WTC11 (cell line): ENCODE measurements at regions not wholly inside any gene's neighbourhood (a gene's known extent, or its start where the extent isn't known, plus 50 kb on each side); places are given as distances from the start of the nearest gene placed in this dataset.

ENCODE experiments used
- ATAC-seq: fragments of 200-7000 bp; cut with Tn5 transposase; 2 replicates; pipeline ENCODE4 v1.10.0; 2021; ENCODE audit warnings: mild to moderate bottlenecking, moderate library complexity
- CTCF ChIA-PET: fragments of 300-600 bp; sonication (Branson Sonifier 250); formaldehyde crosslinking; loops from one replicate; lab custom pipeline; 2021; ENCODE audit warnings: antibody characterized with exemption; lab: Charles Lee
- POLR2A ChIA-PET: fragments of 350-600 bp; sonication (Branson Sonifier 250); formaldehyde crosslinking; loops from one replicate; lab custom pipeline; 2021; ENCODE audit warnings: antibody characterized with exemption; lab: Charles Lee
- DNase-seq: peaks from one replicate; pipeline ENCODE4 v3.0.0; 2021; ENCODE audit warnings: low spot score
- H3K27ac Mint-ChIP-seq: 2 replicates; pipeline ENCODE4 v1.8.0; 2021; ENCODE audit warnings: mixed read lengths
- H3K27me3 Mint-ChIP-seq: 2 replicates; pipeline ENCODE4 v1.8.0; 2021; ENCODE audit warnings: low read depth, mild to moderate bottlenecking, moderate library complexity, mixed read lengths
- H3K36me3 Mint-ChIP-seq: 2 replicates; pipeline ENCODE4 v1.8.0; 2021; ENCODE audit warnings: mixed read lengths
- H3K4me1 Mint-ChIP-seq: 2 replicates; pipeline ENCODE4 v1.8.0; 2022; ENCODE audit warnings: mixed read lengths
- H3K4me3 Mint-ChIP-seq: 2 replicates; pipeline ENCODE4 v1.8.0; 2021; ENCODE audit warnings: mild to moderate bottlenecking, moderate library complexity, mixed read lengths
- H3K9me3 Mint-ChIP-seq: 2 replicates; pipeline ENCODE4 v1.8.0; 2021; ENCODE audit warnings: mixed read lengths
- AFF4 ChIP-seq: sonication (generic); formaldehyde crosslinking; IDR thresholded peaks from 2 replicates; pipeline ENCODE4 v1.8.1; 2023; ENCODE audit warnings: mild to moderate bottlenecking, missing genetic modification reagents, borderline replicate concordance
- CREM ChIP-seq: sonication (generic); formaldehyde crosslinking; IDR thresholded peaks from 2 replicates; pipeline ENCODE4 v1.8.1; 2022; ENCODE audit warnings: mild to moderate bottlenecking, missing genetic modification reagents, moderate library complexity
- E2F5 ChIP-seq: sonication (generic); formaldehyde crosslinking; IDR thresholded peaks from 2 replicates; pipeline ENCODE4 v1.8.1; 2022; ENCODE audit warnings: mild to moderate bottlenecking, moderate library complexity, missing genetic modification reagents
- ERG ChIP-seq: fragments of 250-450 bp; sonication (Bioruptor Pico); IDR thresholded peaks from 2 replicates; pipeline ENCODE4 v1.8.0; 2021; ENCODE audit warnings: mild to moderate bottlenecking
- ETV6 ChIP-seq: sonication (generic); formaldehyde crosslinking; IDR thresholded peaks from 2 replicates; pipeline ENCODE4 v1.8.1; 2022; ENCODE audit warnings: mild to moderate bottlenecking, missing genetic modification reagents
- FOXP1 ChIP-seq: sonication (generic); formaldehyde crosslinking; IDR thresholded peaks from 2 replicates; pipeline ENCODE4 v1.8.0; 2022; ENCODE audit warnings: missing genetic modification reagents, mild to moderate bottlenecking, moderate library complexity, borderline replicate concordance
- GABPB1 ChIP-seq: sonication (generic); formaldehyde crosslinking; IDR thresholded peaks from 2 replicates; pipeline ENCODE4 v1.8.1; 2023; ENCODE audit warnings: mild to moderate bottlenecking, missing genetic modification reagents
- JUN ChIP-seq: sonication (generic); formaldehyde crosslinking; IDR thresholded peaks from 2 replicates; pipeline ENCODE4 v1.8.0; 2023; ENCODE audit warnings: mild to moderate bottlenecking, missing genetic modification reagents
- MXD4 ChIP-seq: fragments of 250-450 bp; sonication (Bioruptor Pico); IDR thresholded peaks from 2 replicates; pipeline ENCODE4 v1.8.0; 2021; ENCODE audit warnings: mild to moderate bottlenecking, moderate library complexity, borderline replicate concordance
- NFATC4 ChIP-seq: fragments of 250-450 bp; sonication (Bioruptor Pico); IDR thresholded peaks from 2 replicates; pipeline ENCODE4 v1.9.0; 2021; ENCODE audit warnings: mild to moderate bottlenecking
- NFE2L1 ChIP-seq: sonication (generic); formaldehyde crosslinking; IDR thresholded peaks from 2 replicates; pipeline ENCODE4 v1.8.1; 2023; ENCODE audit warnings: missing genetic modification reagents
- NR1H2 ChIP-seq: sonication (generic); formaldehyde crosslinking; IDR thresholded peaks from 2 replicates; pipeline ENCODE4 v1.9.0; 2021; ENCODE audit warnings: mild to moderate bottlenecking, moderate library complexity, missing genetic modification reagents
- NR2C2 ChIP-seq: sonication (generic); formaldehyde crosslinking; IDR thresholded peaks from 2 replicates; pipeline ENCODE4 v1.8.0; 2022; ENCODE audit warnings: mild to moderate bottlenecking, missing genetic modification reagents
- OVOL2 ChIP-seq: fragments of 250-450 bp; sonication (Bioruptor Pico); IDR thresholded peaks from 2 replicates; pipeline ENCODE4 v1.9.0; 2021; ENCODE audit warnings: mild to moderate bottlenecking, borderline replicate concordance
- PRDM15 ChIP-seq: sonication (generic); formaldehyde crosslinking; IDR thresholded peaks from 2 replicates; pipeline ENCODE4 v1.8.0; 2022; ENCODE audit warnings: missing genetic modification reagents
- PRRX2 ChIP-seq: fragments of 250-450 bp; sonication (Bioruptor Pico); IDR thresholded peaks from 2 replicates; pipeline ENCODE4 v1.8.0; 2021; ENCODE audit warnings: mild to moderate bottlenecking
- USF2 ChIP-seq: sonication (generic); formaldehyde crosslinking; IDR thresholded peaks from 2 replicates; pipeline ENCODE4 v1.8.1; 2023; ENCODE audit warnings: mild to moderate bottlenecking, missing genetic modification reagents, moderate library complexity
- ZBTB21 ChIP-seq: sonication (generic); formaldehyde crosslinking; IDR thresholded peaks from 2 replicates; pipeline ENCODE4 v1.8.1; 2023; ENCODE audit warnings: mild to moderate bottlenecking, missing genetic modification reagents, borderline replicate concordance
- ZMAT4 ChIP-seq: fragments of 250-450 bp; sonication (Bioruptor Pico); IDR thresholded peaks from 2 replicates; pipeline ENCODE4 v1.9.0; 2021; ENCODE audit warnings: mild to moderate bottlenecking
- ZNF263 ChIP-seq: sonication (generic); formaldehyde crosslinking; IDR thresholded peaks from 2 replicates; pipeline ENCODE4 v1.8.1; 2022; ENCODE audit warnings: low read depth, mild to moderate bottlenecking, moderate library complexity, missing genetic modification reagents
- ZNF396 ChIP-seq: fragments of 250-450 bp; sonication (Bioruptor Pico); IDR thresholded peaks from 2 replicates; pipeline ENCODE4 v1.8.0; 2021; ENCODE audit warnings: mild to moderate bottlenecking, moderate library complexity, borderline replicate concordance

GRCh38 chr10:62990126-62990525 is 143.0 kb upstream of the NRBF2 start:
- Mint-ChIP-seq H3K4me1 (no peaks in the 10 kb centered on the region), H3K4me3 (no peak overlapping the region), H3K9me3 (no peaks in the 10 kb centered on the region; the same call in 1 of the 2 replicates), H3K27me3 (no peaks in the 10 kb centered on the region), H3K36me3 (no peaks in the 10 kb centered on the region), H3K27ac (no peak overlapping the region)
- DNase-seq, result no peak
- CTCF ChIA-PET, result no interaction called here
- no peak for ATAC-seq
- TF ChIP-seq MXD4 (CRISPR knock-in tag), result no peak
- TF ChIP-seq GABPB1 (CRISPR knock-in tag), result no peak
- TF ChIP-seq ZNF396 (CRISPR knock-in tag), result no peak
- TF ChIP-seq USF2 (CRISPR knock-in tag), result no peak
- no peak for TF ChIP-seq FOXP1 (CRISPR knock-in tag)
- no peak for TF ChIP-seq E2F5 (CRISPR knock-in tag)
- POLR2A ChIA-PET, result no interaction called here

- Mint-ChIP-seq H3K9me3 (no peaks in the 10 kb centered on the region; the same call in 1 of the 2 replicates), H3K27me3 (no peaks in the 10 kb centered on the region), H3K4me3 (no peak overlapping the region), H3K36me3 (no peaks in the 10 kb centered on the region), H3K4me1 (peaks cover 5% of the 10 kb centered on the region; the same call in 1 of the 2 replicates), H3K27ac (no peak overlapping the region)
- no peak for ATAC-seq
- POLR2A ChIA-PET, result no interaction called here
- CTCF ChIA-PET, result no interaction called here
- no peak for DNase-seq
- TF ChIP-seq NR2C2 (CRISPR knock-in tag) (no peak), CREM (no peak), ZBTB21 (CRISPR knock-in tag) (no peak), JUN (CRISPR knock-in tag) (no peak), ZNF263 (CRISPR knock-in tag) (no peak), AFF4 (CRISPR knock-in tag) (no peak), NFE2L1 (no peak), NR1H2 (no peak), OVOL2 (no peak), ZMAT4 (no peak), E2F5 (CRISPR knock-in tag) (no peak), PRDM15 (CRISPR knock-in tag) (no peak), ERG (no peak), ETV6 (no peak), PRRX2 (CRISPR knock-in tag) (no peak), NFATC4 (CRISPR knock-in tag) (no peak)
These were observed 147.1 kb upstream of the NRBF2 start for GRCh38 chr10:62985807-62986600.
